RWPE2 (cell line): ENCODE measurements at regions not wholly inside any gene's neighbourhood (a gene's known extent, or its start where the extent isn't known, plus 50 kb on each side); places are given as distances from the start of the nearest gene placed in this dataset.

ENCODE experiments used
- ATAC-seq: fragments of 200-7000 bp; cut with Tn5 transposase; 3 replicates; pipeline ENCODE4 v1.9.1; 2021; ENCODE audit warnings: low read depth
- DNase-seq: peaks from one replicate; pipeline ENCODE4 v3.0.0-alpha.2; 2020; ENCODE audit warnings: low spot score
- H3K27ac ChIP-seq: fragments of 450-650 bp; 2 replicates; pipeline ENCODE4 v1.5.1; 2017; ENCODE audit warnings: mild to moderate bottlenecking; ENCODE audit not compliant: poor library complexity, severe bottlenecking
- H3K27me3 ChIP-seq: fragments of 250-450 bp; sonication (Bioruptor Pico); 2 replicates; pipeline ENCODE4 v1.5.1; 2021; ENCODE audit warnings: mild to moderate bottlenecking, moderate library complexity; ENCODE audit not compliant: insufficient read depth, poor library complexity, severe bottlenecking
- H3K36me3 ChIP-seq: fragments of 250-450 bp; sonication (Bioruptor Pico); 2 replicates; pipeline ENCODE4 v1.5.1; 2020; ENCODE audit warnings: low read depth, mild to moderate bottlenecking, moderate library complexity
- H3K4me1 ChIP-seq: fragments of 250-450 bp; sonication (Bioruptor Pico); 2 replicates; pipeline ENCODE4 v1.5.1; 2021; ENCODE audit warnings: mild to moderate bottlenecking, moderate library complexity; ENCODE audit not compliant: insufficient read depth, poor library complexity, severe bottlenecking
- H3K4me3 ChIP-seq: fragments of 250-450 bp; sonication (Bioruptor Pico); 2 replicates; pipeline ENCODE4 v1.5.1; 2021; ENCODE audit warnings: mild to moderate bottlenecking, moderate library complexity; ENCODE audit not compliant: severe bottlenecking
- H3K9me3 ChIP-seq: fragments of 250-450 bp; sonication (Bioruptor Pico); 2 replicates; pipeline ENCODE4 v1.5.1; 2021; ENCODE audit warnings: mild to moderate bottlenecking, moderate library complexity; ENCODE audit not compliant: severe bottlenecking
- CTCF ChIP-seq: fragments of 450-650 bp; IDR thresholded peaks from one replicate; pipeline ENCODE4 v1.5.1; 2017; ENCODE audit warnings: mild to moderate bottlenecking, moderate library complexity; ENCODE audit not compliant: poor library complexity, severe bottlenecking

- Histone ChIP-seq H3K36me3 (no peaks in the 10 kb centered on the region), H3K9me3 (no peaks in the 10 kb centered on the region), H3K4me3 (no peak overlapping the region), H3K4me1 (peaks cover 11% of the 10 kb centered on the region), H3K27ac (no peak overlapping the region), H3K27me3 (no peaks in the 10 kb centered on the region)
- ATAC-seq (no peak), DNase-seq (no peak)
- peak; percentile 75 for TF ChIP-seq CTCF
These were observed 255.7 kb upstream of the MKLN1 start for GRCh38 chr7:131071786-131072504.

GRCh38 chr7:131072505-131073091 lies 255.1 kb upstream of the MKLN1 start:
- Histone ChIP-seq H3K27me3 (no peaks in the 10 kb centered on the region), H3K27ac (no peak overlapping the region), H3K36me3 (no peaks in the 10 kb centered on the region), H3K4me1 (peaks cover 12% of the 10 kb centered on the region), H3K9me3 (no peaks in the 10 kb centered on the region), H3K4me3 (no peak overlapping the region)
- ATAC-seq (0 out of 3 replicates have a peak, but pooled peaks have one; percentile 32), DNase-seq (no peak)
- TF ChIP-seq CTCF: no peak

- TF ChIP-seq CTCF: no peak
- Histone ChIP-seq H3K27ac (no peak overlapping the region), H3K4me3 (no peak overlapping the region), H3K27me3 (no peaks in the 10 kb centered on the region), H3K36me3 (no peaks in the 10 kb centered on the region), H3K9me3 (no peaks in the 10 kb centered on the region), H3K4me1 (peaks cover 12% of the 10 kb centered on the region)
- no peak for DNase-seq
- ATAC-seq: no peak
These were observed 253.6 kb upstream of the MKLN1 start for GRCh38 chr7:131074043-131074442.

GRCh38 chr7:131074585-131074984 lies 253.1 kb upstream of the MKLN1 start:
- peaks cover 12% of the 10 kb centered on the region for H3K4me1 ChIP-seq
- no peaks in the 10 kb centered on the region for H3K36me3 ChIP-seq
- DNase-seq (no peak), ATAC-seq (no peak)
- no peaks in the 10 kb centered on the region for H3K27me3 ChIP-seq
- TF ChIP-seq CTCF: no peak
- H3K9me3 ChIP-seq: no peaks in the 10 kb centered on the region
- no peak overlapping the region for H3K27ac ChIP-seq
- no peak overlapping the region for H3K4me3 ChIP-seq

GRCh38 chr7:131075406-131075805 lies 252.3 kb upstream of the MKLN1 start:
- ATAC-seq: no peak
- no peak for TF ChIP-seq CTCF
- Histone ChIP-seq H3K4me1 (peaks cover 12% of the 10 kb centered on the region), H3K36me3 (no peaks in the 10 kb centered on the region), H3K27me3 (no peaks in the 10 kb centered on the region), H3K4me3 (no peak overlapping the region), H3K9me3 (no peaks in the 10 kb centered on the region), H3K27ac (no peak overlapping the region)
- no peak for DNase-seq
